ENCODE measurements at regions not wholly inside any gene's neighbourhood (a gene's known extent, or its start where the extent isn't known, plus 50 kb on each side); places are given as distances from the start of the nearest gene placed in this dataset.

GRCh38 chr12:77328326-77328725, 263.0 kb upstream of the E2F7 start:
- TF ChIP-seq CTCF (IDR thresholded peaks at IDR 0.05) (no peak), POLR2A (IDR thresholded peaks at IDR 0.05) (no peak)

Measured in thyroid gland (tissue), 4 donors.